ENCODE measurements at regions not wholly inside any gene's neighbourhood (a gene's known extent, or its start where the extent isn't known, plus 50 kb on each side); places are given as distances from the start of the nearest gene placed in this dataset.
"Not testable (repeated sequence)": the region's sequence is repeated elsewhere in the genome, so short reads cannot be mapped to it uniquely, and the experiment has no call there.

DNA sequence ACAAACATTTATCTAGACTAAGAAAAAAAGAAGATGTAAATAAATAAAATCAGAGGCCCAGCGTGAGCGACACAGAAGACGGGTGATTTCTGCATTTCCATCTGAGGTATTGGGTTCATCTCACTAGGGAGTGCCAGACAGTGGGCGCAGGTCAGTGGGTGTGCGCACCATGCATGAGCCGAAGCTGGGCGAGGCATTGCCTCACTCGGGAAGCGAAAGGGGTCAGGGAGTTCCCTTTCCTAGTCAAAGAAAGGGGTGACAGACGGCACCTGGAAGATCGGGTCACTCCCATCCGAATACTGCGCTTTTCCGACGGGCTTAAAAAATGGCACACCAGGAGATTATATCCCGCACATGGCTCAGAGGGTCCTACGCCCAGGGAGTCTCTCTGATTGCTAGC is 79.5 kb upstream of the ABCD2 start:
- H3K4me3 ChIP-seq (ENCODE audit: low read depth, low read length, poor library complexity, severe bottlenecking); H3K4me1 ChIP-seq (ENCODE audit: insufficient read depth, low read length, poor library complexity, severe bottlenecking); POLR2A ChIA-PET (ENCODE audit: low non-redundant PET); H3K36me3 ChIP-seq (ENCODE audit: insufficient read depth, low read length, poor library complexity, severe bottlenecking); H3K27me3 ChIP-seq (replicated peaks; ENCODE audit: insufficient read depth, low read depth, low read length, poor library complexity); DNase-seq (ENCODE audit: low spot score); BruUV-seq (replicated peaks); H3K9me3 ChIP-seq (ENCODE audit: low read depth, low read length, poor library complexity, severe bottlenecking); intact Hi-C loops (cut with micrococcal nuclease; ENCODE audit: unreplicated experiment); CTCF ChIA-PET; H3K27ac ChIP-seq (ENCODE audit: low read depth, low read length, poor library complexity, severe bottlenecking): not testable (repeated sequence)

GRCh38 chr12:39697108-39697507 is 77.5 kb upstream of the ABCD2 start:
- Histone ChIP-seq H3K27me3 (replicated peaks; ENCODE audit: insufficient read depth, low read depth, low read length, poor library complexity) (no peaks in the 10 kb centered on the region), H3K4me3 (ENCODE audit: low read depth, low read length, poor library complexity, severe bottlenecking) (no peak overlapping the region), H3K27ac (ENCODE audit: low read depth, low read length, poor library complexity, severe bottlenecking) (no peak overlapping the region), H3K4me1 (ENCODE audit: insufficient read depth, low read length, poor library complexity, severe bottlenecking) (no peaks in the 10 kb centered on the region), H3K9me3 (ENCODE audit: low read depth, low read length, poor library complexity, severe bottlenecking) (no peaks in the 10 kb centered on the region), H3K36me3 (ENCODE audit: insufficient read depth, low read length, poor library complexity, severe bottlenecking) (no peaks in the 10 kb centered on the region)
- TF ChIP-seq, protein P1, sequence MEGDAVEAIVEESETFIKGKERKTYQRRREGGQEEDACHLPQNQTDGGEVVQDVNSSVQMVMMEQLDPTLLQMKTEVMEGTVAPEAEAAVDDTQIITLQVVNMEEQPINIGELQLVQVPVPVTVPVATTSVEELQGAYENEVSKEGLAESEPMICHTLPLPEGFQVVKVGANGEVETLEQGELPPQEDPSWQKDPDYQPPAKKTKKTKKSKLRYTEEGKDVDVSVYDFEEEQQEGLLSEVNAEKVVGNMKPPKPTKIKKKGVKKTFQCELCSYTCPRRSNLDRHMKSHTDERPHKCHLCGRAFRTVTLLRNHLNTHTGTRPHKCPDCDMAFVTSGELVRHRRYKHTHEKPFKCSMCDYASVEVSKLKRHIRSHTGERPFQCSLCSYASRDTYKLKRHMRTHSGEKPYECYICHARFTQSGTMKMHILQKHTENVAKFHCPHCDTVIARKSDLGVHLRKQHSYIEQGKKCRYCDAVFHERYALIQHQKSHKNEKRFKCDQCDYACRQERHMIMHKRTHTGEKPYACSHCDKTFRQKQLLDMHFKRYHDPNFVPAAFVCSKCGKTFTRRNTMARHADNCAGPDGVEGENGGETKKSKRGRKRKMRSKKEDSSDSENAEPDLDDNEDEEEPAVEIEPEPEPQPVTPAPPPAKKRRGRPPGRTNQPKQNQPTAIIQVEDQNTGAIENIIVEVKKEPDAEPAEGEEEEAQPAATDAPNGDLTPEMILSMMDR (conservative IDR thresholded peaks at IDR 0.05; ENCODE audit: low read depth, low read length) = no peak
- no peak for TF ChIP-seq EZH2 (IDR thresholded peaks at IDR 0.05; ENCODE audit: borderline replicate concordance, low read depth, low read length, poor library complexity, severe bottlenecking)
- intact Hi-C loops (cut with micrococcal nuclease; ENCODE audit: unreplicated experiment) = no loop called here
- ChIA-PET CTCF (no interaction called here), POLR2A (ENCODE audit: low non-redundant PET) (no interaction called here)
- DNase-seq (ENCODE audit: low spot score) = no peak
- no TSS peak for BruUV-seq (replicated peaks)

GRCh38 chr12:39692258-39692853 is 72.8 kb upstream of the ABCD2 start:
- H3K27ac ChIP-seq (ENCODE audit: low read depth, low read length, poor library complexity, severe bottlenecking) = no peak overlapping the region
- POLR2A ChIA-PET (ENCODE audit: low non-redundant PET) = no interaction called here
- CTCF ChIA-PET = interaction anchor here (0.6 to 0.7 kb wide), 2 partner anchors 67 to 94 kb away, joined by 3 read pairs; no protein-coding TSS in a partner anchor
- no peaks in the 10 kb centered on the region for H3K36me3 ChIP-seq (ENCODE audit: insufficient read depth, low read length, poor library complexity, severe bottlenecking)
- BruUV-seq (replicated peaks) = no TSS peak
- no peaks in the 10 kb centered on the region for H3K9me3 ChIP-seq (ENCODE audit: low read depth, low read length, poor library complexity, severe bottlenecking)
- H3K4me3 ChIP-seq (ENCODE audit: low read depth, low read length, poor library complexity, severe bottlenecking) = no peak overlapping the region
- no peaks in the 10 kb centered on the region for H3K27me3 ChIP-seq (replicated peaks; ENCODE audit: insufficient read depth, low read depth, low read length, poor library complexity)
- peak; percentile 12 for DNase-seq (ENCODE audit: low spot score)
- intact Hi-C loops (cut with micrococcal nuclease; ENCODE audit: unreplicated experiment) = no loop called here
- no peak for TF ChIP-seq EZH2 (IDR thresholded peaks at IDR 0.05; ENCODE audit: borderline replicate concordance, low read depth, low read length, poor library complexity, severe bottlenecking)
- TF ChIP-seq, protein P1 (conservative IDR thresholded peaks at IDR 0.05; ENCODE audit: low read depth, low read length) = peak; percentile 51; the same call in 1 of the 2 replicates
- no peaks in the 10 kb centered on the region for H3K4me1 ChIP-seq (ENCODE audit: insufficient read depth, low read length, poor library complexity, severe bottlenecking)

All from A673 (cell line).